SK-N-SH (cell line): ENCODE measurements at regions not wholly inside any gene's neighbourhood (a gene's known extent, or its start where the extent isn't known, plus 50 kb on each side); places are given as distances from the start of the nearest gene placed in this dataset.

Source experiments
- CTCF ChIA-PET: fragments of 300-600, 350-600 bp; formaldehyde crosslinking; extraction: SDS; loops from one replicate; lab custom pipeline; 2021; lab: Yijun Ruan, JAX
- POLR2A ChIA-PET: fragments of 350-600 bp; sonication (Branson Sonifier 250); formaldehyde crosslinking; extraction: SDS; loops from one replicate; lab custom pipeline; 2020; ENCODE audit warnings: antibody characterized with exemption, inconsistent platforms; lab: Yijun Ruan, JAX
- DNase-seq: peaks from one replicate; pipeline ENCODE4 v3.0.0; 2012
- H2AFZ ChIP-seq: fragments of 200-600 bp; sonication (generic); 2 replicates; pipeline ENCODE4 v1.8.1; 2016; ENCODE audit warnings: antibody characterized with exemption, mild to moderate bottlenecking, low read depth
- H3F3A ChIP-seq: fragments of 200-600 bp; sonication (generic); replicated peaks from 2 replicates; pipeline ENCODE3; 2016; ENCODE audit warnings: antibody characterized with exemption, mild to moderate bottlenecking; ENCODE audit not compliant: insufficient read depth
- H3K27ac ChIP-seq, 2 experiments: fragments of 200-500 bp in 1 of 2; fragments of 200-600 bp in 1 of 2; sonication (Bioruptor generic) in 1 of 2; sonication (generic), shearing (Covaris generic) in 1 of 2; 2 replicates each; pipeline versions ENCODE4 v1.5.1 to v1.6.1; 2014 to 2016; ENCODE audit warnings: low read depth in 2 of 2, inconsistent platforms in 1 of 2, low read length in 1 of 2, mild to moderate bottlenecking in 1 of 2, mixed read lengths in 1 of 2
- H3K27me3 ChIP-seq: fragments of 200-600 bp; sonication (generic), shearing (Covaris generic); 2 replicates; pipeline ENCODE4 v1.6.1; 2016; ENCODE audit warnings: mixed run types; ENCODE audit not compliant: insufficient read depth
- H3K36me3 ChIP-seq, 2 experiments: fragments of 200-500 bp in 1 of 2; fragments of 200-600 bp in 1 of 2; sonication (Bioruptor generic) in 1 of 2; sonication (generic) in 1 of 2; replicated peaks in 1 of 2; 2 replicates each; pipeline versions ENCODE3 to v1.5.1; 2014 to 2016; ENCODE audit warnings: low read length in 1 of 2, mild to moderate bottlenecking in 1 of 2; ENCODE audit not compliant: insufficient read depth in 2 of 2, control insufficient read depth in 1 of 2
- H3K4me1 ChIP-seq, 2 experiments: fragments of 200-500 bp in 1 of 2; fragments of 200-600 bp in 1 of 2; sonication (Bioruptor generic) in 1 of 2; sonication (generic), shearing (Covaris generic) in 1 of 2; 2 replicates each; pipeline versions ENCODE4 v1.5.1 to v1.6.1; 2014 to 2016; ENCODE audit warnings: low read depth in 1 of 2, low read length in 1 of 2, mixed run types in 1 of 2; ENCODE audit not compliant: insufficient read depth in 2 of 2, control insufficient read depth in 1 of 2
- H3K4me2 ChIP-seq: fragments of 200-600 bp; sonication (generic), shearing (Covaris generic); 2 replicates; pipeline ENCODE4 v1.6.1; 2017; ENCODE audit warnings: mixed run types
- H3K4me3 ChIP-seq, 2 experiments: fragments of 200-500 bp in 1 of 2; fragments of 200-600 bp in 1 of 2; sonication (Bioruptor generic) in 1 of 2; sonication (generic), shearing (Covaris generic) in 1 of 2; 2 replicates each; pipeline versions ENCODE4 v1.5.1 to v1.8.1; 2014 to 2016; ENCODE audit warnings: low read depth in 2 of 2, inconsistent platforms in 1 of 2, low read length in 1 of 2, mild to moderate bottlenecking in 1 of 2, mixed read lengths in 1 of 2, moderate library complexity in 1 of 2
- H3K79me2 ChIP-seq: fragments of 200-600 bp; sonication (generic); 2 replicates; pipeline ENCODE4 v1.8.1; 2017; ENCODE audit warnings: mild to moderate bottlenecking; ENCODE audit not compliant: insufficient read depth
- H3K9ac ChIP-seq: fragments of 200-600 bp; sonication (generic); 2 replicates; pipeline ENCODE4 v1.6.1; 2017; ENCODE audit warnings: mixed run types
- H3K9me2 ChIP-seq: fragments of 200-600 bp; sonication (generic); 2 replicates; pipeline ENCODE4 v1.6.1; 2017; ENCODE audit warnings: mixed run types
- H3K9me3 ChIP-seq: fragments of 200-600 bp; sonication (generic); 2 replicates; pipeline ENCODE4 v1.6.1; 2017; ENCODE audit warnings: mixed run types, mild to moderate bottlenecking, moderate library complexity
- H4K20me1 ChIP-seq: fragments of 200-600 bp; sonication (generic); 2 replicates; pipeline ENCODE4 v1.6.1; 2017; ENCODE audit warnings: mild to moderate bottlenecking, mixed run types; ENCODE audit not compliant: insufficient read depth
- EP300 ChIP-seq, 2 experiments: IDR thresholded peaks; 2 replicates each; pipeline versions ENCODE4 v1.4.0 to v1.6.1; 2012; ENCODE audit warnings: borderline replicate concordance in 1 of 2, low read depth in 1 of 2, low read length in 1 of 2
- FOSL2 ChIP-seq: IDR thresholded peaks from 2 replicates; pipeline ENCODE4 v1.4.0; 2012; ENCODE audit warnings: low read depth, mild to moderate bottlenecking, moderate library complexity, borderline replicate concordance
- FOXJ3 ChIP-seq: sonication (generic); formaldehyde crosslinking; IDR thresholded peaks from 2 replicates; pipeline ENCODE4 v1.5.1; 2020; ENCODE audit warnings: mild to moderate bottlenecking, missing genetic modification reagents
- GABPA ChIP-seq: IDR thresholded peaks from 2 replicates; pipeline ENCODE4 v1.4.0; 2012; ENCODE audit warnings: low read depth, mild to moderate bottlenecking
- GATA2 ChIP-seq: sonication (generic); formaldehyde crosslinking; IDR thresholded peaks from 2 replicates; pipeline ENCODE4 v1.5.0; 2020; ENCODE audit warnings: mild to moderate bottlenecking, missing genetic modification reagents
- JUND ChIP-seq: IDR thresholded peaks from 2 replicates; pipeline ENCODE4 v1.4.0; 2012
- MEF2A ChIP-seq: IDR thresholded peaks from 2 replicates; pipeline ENCODE4 v1.4.0; 2012; ENCODE audit warnings: low read depth, borderline replicate concordance
- PBX3 ChIP-seq: IDR thresholded peaks from 2 replicates; pipeline ENCODE4; 2012
- REST ChIP-seq: IDR thresholded peaks from 2 replicates; pipeline ENCODE4 v1.6.1; 2012; ENCODE audit warnings: mild to moderate bottlenecking, low read depth, low read length, moderate library complexity
- RXRA ChIP-seq: IDR thresholded peaks from 2 replicates; pipeline ENCODE4 v1.4.0; 2012; ENCODE audit warnings: low read depth, mild to moderate bottlenecking, borderline replicate concordance
- SIN3A ChIP-seq: IDR thresholded peaks from 2 replicates; pipeline ENCODE4 v1.6.1; 2012; ENCODE audit warnings: low read depth, mild to moderate bottlenecking, low read length, moderate library complexity, borderline replicate concordance
- SMC3 ChIP-seq: IDR thresholded peaks from 2 replicates; pipeline ENCODE4 v1.6.1; 2012; ENCODE audit warnings: low read depth, low read length, improper control_type of control experiment
- TEAD4 ChIP-seq: IDR thresholded peaks from 2 replicates; pipeline ENCODE4 v1.4.0; 2012; ENCODE audit warnings: mild to moderate bottlenecking, borderline replicate concordance; ENCODE audit not compliant: insufficient read depth
- USF1 ChIP-seq: IDR thresholded peaks from 2 replicates; pipeline ENCODE4 v1.4.0; 2012; ENCODE audit warnings: low read depth, borderline replicate concordance

GRCh38 chrX:63919081-63919480 lies 134.1 kb upstream of the ARHGEF9 start:
- POLR2A ChIA-PET = no interaction called here
- TF ChIP-seq GABPA = no peak
- TF ChIP-seq FOSL2 = no peak
- TF ChIP-seq PBX3 = no peak
- no peak for TF ChIP-seq MEF2A
- TF ChIP-seq SMC3 = no peak
- no peak for TF ChIP-seq USF1
- no peak for TF ChIP-seq EP300 (IDR thresholded peaks at IDR 0.05; ENCODE audit: borderline replicate concordance in 1 of 2, low read depth in 1 of 2, low read length in 1 of 2)
- TF ChIP-seq TEAD4 = no peak
- TF ChIP-seq FOXJ3 (CRISPR knock-in tag) = no peak
- TF ChIP-seq JUND = no peak
- TF ChIP-seq REST = no peak
- TF ChIP-seq SIN3A = no peak
- TF ChIP-seq GATA2 = no peak
- TF ChIP-seq RXRA = no peak
- no peak for DNase-seq

More at GRCh38 chrX:63919081-63919480, 134.1 kb upstream of the ARHGEF9 start:
- Histone ChIP-seq H3K27ac (no peak overlapping the region), H3K4me2 (no peak overlapping the region), H3K36me3 (no peaks in the 10 kb centered on the region), H3K4me3 (no peak overlapping the region), H3K9me3 (no peaks in the 10 kb centered on the region), H4K20me1 (no peaks in the 10 kb centered on the region), H3K27me3 (no peaks in the 10 kb centered on the region), H3K4me1 (no peaks in the 10 kb centered on the region), H3K9me2 (no peaks in the 10 kb centered on the region), H3K79me2 (no peaks in the 10 kb centered on the region), H2AFZ (no peak overlapping the region), H3K9ac (no peak overlapping the region), H3F3A (no peaks in the 10 kb centered on the region)
- CTCF ChIA-PET = interaction anchor here (1.3 kb wide), 1 partner anchor 13 kb away, joined by 3 read pairs; no protein-coding TSS in a partner anchor
